PC-3 (cell line): ENCODE measurements at regions not wholly inside any gene's neighbourhood (a gene's known extent, or its start where the extent isn't known, plus 50 kb on each side); places are given as distances from the start of the nearest gene placed in this dataset.

Source experiments
- ATAC-seq: fragments of 200-7000 bp; cut with Tn5 transposase; 2 replicates; pipeline ENCODE4 v1.9.1; 2020; ENCODE audit warnings: mild to moderate bottlenecking, moderate library complexity
- BruUV-seq: library from RNA; stranded (reverse); fragments of 400-500 nt; replicated peaks from 2 replicates; lab custom pipeline; 2021; lab: Mats Ljungman, UMichigan
- CTCF ChIA-PET: fragments of 300-600 bp; sonication (Branson Sonifier 250); formaldehyde crosslinking; loops from one replicate; lab custom pipeline; 2022; ENCODE audit warnings: antibody characterized with exemption; lab: Charles Lee
- POLR2A ChIA-PET: fragments of 300-600 bp; sonication (Branson Sonifier 250); formaldehyde crosslinking; loops from one replicate; lab custom pipeline; 2022; ENCODE audit warnings: antibody characterized with exemption; ENCODE audit not compliant: unreplicated experiment; lab: Charles Lee
- DNase-seq: peaks from one replicate; pipeline ENCODE4 v3.0.0-alpha.2; 2015
- H2AFZ ChIP-seq: fragments of 300-600 bp; sonication (generic); 2 replicates; pipeline ENCODE4 v1.6.0; 2016; ENCODE audit warnings: antibody characterized with exemption, low read length
- H3F3A ChIP-seq: fragments of 300-600 bp; sonication (generic); one replicate; pipeline ENCODE4 v1.6.0; 2017; ENCODE audit warnings: antibody characterized with exemption, low read length, control low read depth, mild to moderate bottlenecking; ENCODE audit not compliant: unreplicated experiment
- H3K27ac ChIP-seq: fragments of 300-600 bp; sonication (generic); 2 replicates; pipeline ENCODE4 v1.5.1; 2016; ENCODE audit warnings: mild to moderate bottlenecking, low read length
- H3K27me3 ChIP-seq: fragments of 300-600 bp; sonication (generic); 2 replicates; pipeline ENCODE4 v1.6.1; 2016; ENCODE audit warnings: low read length, mixed read lengths
- H3K36me3 ChIP-seq: fragments of 300-600 bp; sonication (generic); 2 replicates; pipeline ENCODE4 v1.6.1; 2016; ENCODE audit warnings: low read depth, mixed run types, low read length, mixed read lengths
- H3K4me1 ChIP-seq: fragments of 300-600 bp; sonication (generic); 2 replicates; pipeline ENCODE4 v1.5.1; 2016; ENCODE audit warnings: low read length; ENCODE audit not compliant: insufficient read depth
- H3K4me2 ChIP-seq: fragments of 300-600 bp; sonication (generic); 2 replicates; pipeline ENCODE4 v1.6.0; 2016; ENCODE audit warnings: low read length
- H3K4me3 ChIP-seq: fragments of 300-600 bp; sonication (generic); 2 replicates; pipeline ENCODE4 v1.5.1; 2016; ENCODE audit warnings: mild to moderate bottlenecking, low read length, mixed read lengths
- H3K79me2 ChIP-seq: fragments of 300-600 bp; sonication (generic); 2 replicates; pipeline ENCODE4 v1.6.1; 2017; ENCODE audit warnings: low read length, mixed read lengths
- H3K9ac ChIP-seq: fragments of 300-600 bp; sonication (generic); 2 replicates; pipeline ENCODE4 v1.6.0; 2016; ENCODE audit warnings: mild to moderate bottlenecking, low read length
- H3K9me2 ChIP-seq: fragments of 300-600 bp; sonication (generic); replicated peaks from 2 replicates; pipeline ENCODE4 v1.6.1; 2016; ENCODE audit warnings: mixed run types, low read length, mixed read lengths
- H3K9me3 ChIP-seq: fragments of 300-600 bp; sonication (generic); 2 replicates; pipeline ENCODE4 v1.6.1; 2016; ENCODE audit warnings: low read length, mixed read lengths
- H4K20me1 ChIP-seq: fragments of 300-600 bp; sonication (generic); 2 replicates; pipeline ENCODE4 v1.6.1; 2016; ENCODE audit warnings: low read length, mixed read lengths
- CTCF ChIP-seq: fragments of 300-600 bp; sonication (generic); conservative IDR thresholded peaks from 2 replicates; pipeline ENCODE4 v1.5.1; 2017; ENCODE audit warnings: antibody characterized with exemption, low read depth, mild to moderate bottlenecking, low read length
- EZH2 ChIP-seq: fragments of 300-600 bp; sonication (generic); IDR thresholded peaks from one replicate; pipeline ENCODE4 v1.6.1; 2017; ENCODE audit warnings: antibody characterized with exemption, mild to moderate bottlenecking, low read length; ENCODE audit not compliant: unreplicated experiment
- EZH2phosphoT487 ChIP-seq: fragments of 300-600 bp; sonication (generic); IDR thresholded peaks from 2 replicates; pipeline ENCODE4 v1.6.1; 2018; ENCODE audit warnings: mild to moderate bottlenecking, antibody characterized with exemption, low read length, borderline replicate concordance
- intact Hi-C: fragments of 100-400 bp; cut with micrococcal nuclease; formaldehyde crosslinking; loops from 2 replicates; pipeline ENCODE4 v1.9.0; 2023

GRCh38 chrX:8873102-8873501 lies 71.9 kb upstream of the FAM9A start:
- H3K4me1 ChIP-seq: peaks cover 26% of the 10 kb centered on the region
- no peaks in the 10 kb centered on the region for H3K79me2 ChIP-seq
- ATAC-seq (no peak), DNase-seq (no peak)
- BruUV-seq: no TSS peak
- no peak overlapping the region for H3K4me3 ChIP-seq
- TF ChIP-seq CTCF: no peak
- no peak for TF ChIP-seq EZH2phosphoT487
- no peak for TF ChIP-seq EZH2
- no peak overlapping the region for H3K9ac ChIP-seq
- no peaks in the 10 kb centered on the region for H3K36me3 ChIP-seq
- no peaks in the 10 kb centered on the region for H4K20me1 ChIP-seq
- H2AFZ ChIP-seq: no peak overlapping the region
- H3K9me2 ChIP-seq: no peaks in the 10 kb centered on the region
- H3K27ac ChIP-seq: no peak overlapping the region
- no peak overlapping the region for H3K4me2 ChIP-seq
- H3K27me3 ChIP-seq: no peaks in the 10 kb centered on the region
- no peaks in the 10 kb centered on the region for H3F3A ChIP-seq
- ChIA-PET CTCF (no interaction called here), POLR2A (no interaction called here)
- no peaks in the 10 kb centered on the region for H3K9me3 ChIP-seq
- intact Hi-C loops: no loop called here

GRCh38 chrX:8870411-8870810 lies 69.2 kb upstream of the FAM9A start:
- no peaks in the 10 kb centered on the region for H4K20me1 ChIP-seq
- no peak overlapping the region for H2AFZ ChIP-seq
- ChIA-PET CTCF (no interaction called here), POLR2A (no interaction called here)
- no peaks in the 10 kb centered on the region for H3K27me3 ChIP-seq
- H3K9me3 ChIP-seq: no peaks in the 10 kb centered on the region
- no peaks in the 10 kb centered on the region for H3F3A ChIP-seq
- TF ChIP-seq CTCF (no peak), EZH2phosphoT487 (no peak), EZH2 (no peak)
- intact Hi-C loops: no loop called here
- DNase-seq: no peak
- BruUV-seq: no TSS peak
- peaks cover 44% of the 10 kb centered on the region for H3K4me1 ChIP-seq
- H3K9me2 ChIP-seq: no peaks in the 10 kb centered on the region
- no peak overlapping the region for H3K4me2 ChIP-seq
- H3K9ac ChIP-seq: 0 out of 2 replicates have a peak overlapping the region, but pooled peaks have one; percentile 93
- no peak for ATAC-seq
- H3K79me2 ChIP-seq: no peaks in the 10 kb centered on the region
- no peak overlapping the region for H3K27ac ChIP-seq
- H3K36me3 ChIP-seq: no peaks in the 10 kb centered on the region
- H3K4me3 ChIP-seq: no peak overlapping the region

GRCh38 chrX:8869812-8870211 lies 68.6 kb upstream of the FAM9A start:
- no peak for DNase-seq
- peak overlapping the region; percentile 93; the same call in 1 of the 2 replicates for H3K9ac ChIP-seq

More at GRCh38 chrX:8869812-8870211, 68.6 kb upstream of the FAM9A start:
- Histone ChIP-seq H3K4me3 (no peak overlapping the region), H3K36me3 (no peaks in the 10 kb centered on the region), H3F3A (no peaks in the 10 kb centered on the region), H4K20me1 (no peaks in the 10 kb centered on the region), H3K27me3 (no peaks in the 10 kb centered on the region), H3K4me2 (peak overlapping the region; percentile 83), H3K79me2 (no peaks in the 10 kb centered on the region), H3K9me2 (no peaks in the 10 kb centered on the region), H3K4me1 (peaks cover 44% of the 10 kb centered on the region), H2AFZ (no peak overlapping the region; the same call in 1 of the 2 replicates), H3K9me3 (no peaks in the 10 kb centered on the region), H3K27ac (peak overlapping the region; percentile 100)
- CTCF ChIA-PET: no interaction called here
- no peak for ATAC-seq
- no peak for TF ChIP-seq EZH2phosphoT487
- TF ChIP-seq CTCF: no peak
- TF ChIP-seq EZH2: no peak
- POLR2A ChIA-PET: no interaction called here
- BruUV-seq: no TSS peak
- intact Hi-C loops: loop anchor here (1.0 to 2.0 kb wide), 4 partner anchors 25 to 481 kb away; no protein-coding TSS in a partner anchor
